GM12873 (cell line): ENCODE measurements at regions not wholly inside any gene's neighbourhood (a gene's known extent, or its start where the extent isn't known, plus 50 kb on each side); places are given as distances from the start of the nearest gene placed in this dataset.

Experiments
- TF ChIP-seq, protein P1 (sequence below): IDR thresholded peaks from 2 replicates; pipeline ENCODE4 v1.5.1; 2012; ENCODE audit warnings: low read depth, mild to moderate bottlenecking, moderate library complexity, low read length, control low read depth; ENCODE audit not compliant: insufficient read depth; ENCODE audit errors: missing control alignments

DNA sequence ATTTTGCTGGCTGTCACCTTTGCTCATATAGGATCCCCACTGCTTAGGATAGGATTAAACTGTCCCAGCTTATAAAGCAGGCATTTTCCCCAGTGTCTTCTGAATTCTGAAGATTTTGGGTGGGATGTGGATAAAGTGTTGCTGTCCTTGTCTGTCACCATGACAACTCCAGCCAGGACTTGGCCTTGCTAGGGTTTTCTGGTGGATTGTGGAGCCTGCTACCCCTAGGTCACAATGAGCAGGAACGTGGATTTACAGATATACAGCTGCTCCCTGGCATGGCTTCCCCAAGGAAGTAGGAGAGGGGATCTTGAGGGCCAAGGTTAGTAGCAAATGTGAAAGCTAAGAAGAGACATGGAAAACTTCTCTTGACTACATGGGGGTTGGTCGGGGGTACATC, 220.7 kb downstream of the WDR11 start:
- TF ChIP-seq, protein P1, sequence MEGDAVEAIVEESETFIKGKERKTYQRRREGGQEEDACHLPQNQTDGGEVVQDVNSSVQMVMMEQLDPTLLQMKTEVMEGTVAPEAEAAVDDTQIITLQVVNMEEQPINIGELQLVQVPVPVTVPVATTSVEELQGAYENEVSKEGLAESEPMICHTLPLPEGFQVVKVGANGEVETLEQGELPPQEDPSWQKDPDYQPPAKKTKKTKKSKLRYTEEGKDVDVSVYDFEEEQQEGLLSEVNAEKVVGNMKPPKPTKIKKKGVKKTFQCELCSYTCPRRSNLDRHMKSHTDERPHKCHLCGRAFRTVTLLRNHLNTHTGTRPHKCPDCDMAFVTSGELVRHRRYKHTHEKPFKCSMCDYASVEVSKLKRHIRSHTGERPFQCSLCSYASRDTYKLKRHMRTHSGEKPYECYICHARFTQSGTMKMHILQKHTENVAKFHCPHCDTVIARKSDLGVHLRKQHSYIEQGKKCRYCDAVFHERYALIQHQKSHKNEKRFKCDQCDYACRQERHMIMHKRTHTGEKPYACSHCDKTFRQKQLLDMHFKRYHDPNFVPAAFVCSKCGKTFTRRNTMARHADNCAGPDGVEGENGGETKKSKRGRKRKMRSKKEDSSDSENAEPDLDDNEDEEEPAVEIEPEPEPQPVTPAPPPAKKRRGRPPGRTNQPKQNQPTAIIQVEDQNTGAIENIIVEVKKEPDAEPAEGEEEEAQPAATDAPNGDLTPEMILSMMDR: no peak

DNA sequence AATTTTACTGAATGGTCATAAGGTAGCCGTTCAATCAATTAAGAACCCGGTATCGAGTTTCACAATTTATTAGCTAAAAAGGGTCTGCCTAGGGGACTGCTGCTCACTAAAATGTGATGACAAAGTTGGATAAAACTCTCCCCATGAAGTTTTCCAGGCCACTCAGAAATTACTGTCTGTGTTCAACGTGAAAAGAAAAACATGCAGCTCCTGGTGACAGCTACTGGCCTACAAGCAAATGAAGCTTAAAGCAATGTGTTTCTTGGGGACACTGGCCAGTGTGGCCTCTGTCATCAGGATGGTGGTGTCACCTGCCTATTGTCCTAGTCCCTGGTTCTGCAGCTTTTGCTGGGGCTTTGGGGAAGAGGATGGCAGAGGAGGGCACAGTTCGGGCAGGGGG, 222.6 kb downstream of the WDR11 start:
- TF ChIP-seq, protein P1: no peak

- TF ChIP-seq, protein P1: no peak
Measured at GRCh38 chr10:121076776-121077715, 225.9 kb downstream of the WDR11 start.

GRCh38 chr10:121078036-121078435, 226.9 kb downstream of the WDR11 start:
- TF ChIP-seq, protein P1: no peak

- TF ChIP-seq, protein P1: no peak
Measured at GRCh38 chr10:121078672-121079102, 227.5 kb downstream of the WDR11 start.

DNA sequence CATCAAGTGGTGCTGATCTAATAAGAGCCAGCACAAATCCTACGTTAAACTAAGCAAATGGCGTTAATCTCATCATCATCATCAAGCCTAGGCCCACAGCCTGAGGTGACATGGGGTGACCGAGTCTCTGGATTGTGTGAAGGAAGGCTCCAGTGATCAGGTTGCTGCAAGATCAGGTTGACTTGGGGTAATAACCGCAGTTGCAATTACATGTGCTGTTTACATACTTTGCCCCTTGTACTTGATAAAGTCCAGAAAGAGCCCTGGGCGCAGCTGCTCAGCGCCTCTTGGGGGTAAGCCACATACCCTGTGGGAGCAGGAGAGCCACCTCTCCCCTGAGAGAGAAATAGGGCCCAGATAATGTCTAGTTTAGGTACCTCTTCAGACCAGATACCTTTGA, 228.1 kb downstream of the WDR11 start:
- TF ChIP-seq, protein P1: no peak

DNA sequence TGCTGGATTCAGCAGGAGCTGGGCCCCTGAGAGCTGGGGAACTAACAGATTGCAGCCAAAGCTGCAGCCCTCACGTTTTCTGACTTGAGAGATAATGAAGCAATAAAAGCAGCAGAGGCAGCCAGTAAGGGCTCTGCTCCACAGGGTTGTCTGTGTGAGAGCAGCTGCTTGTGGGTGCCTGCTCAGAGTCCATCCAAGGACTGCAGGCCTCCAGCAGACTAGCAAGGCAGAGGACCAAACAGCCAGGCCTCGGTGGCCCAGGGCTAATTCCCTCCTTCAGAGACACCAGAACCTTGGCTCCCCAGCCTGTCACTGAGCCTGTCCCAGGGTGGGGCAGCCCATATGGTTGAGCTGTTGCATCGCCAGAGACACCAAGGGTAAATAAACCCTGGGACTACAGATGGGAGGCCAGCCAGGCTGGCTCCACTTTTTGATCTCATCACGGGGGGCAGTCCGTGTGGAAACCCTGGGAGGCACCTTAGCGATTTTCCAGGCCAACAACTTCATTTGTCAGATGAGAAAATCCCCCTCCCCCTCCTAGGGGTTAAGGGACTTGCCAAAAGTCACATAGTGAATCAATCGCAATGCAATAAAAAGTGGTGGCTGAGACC, 229.2 kb downstream of the WDR11 start:
- TF ChIP-seq, protein P1: no peak
